GM21526 (cell line): ENCODE measurements at regions not wholly inside any gene's neighbourhood (a gene's known extent, or its start where the extent isn't known, plus 50 kb on each side); places are given as distances from the start of the nearest gene placed in this dataset.

ENCODE experiments used
- ATAC-seq: cut with Tn5 transposase; IDR thresholded peaks from one replicate; pipeline ENCODE4 v1.9.1; 2021; ENCODE audit warnings: moderate library complexity; ENCODE audit not compliant: unreplicated experiment, low FRiP score

DNA sequence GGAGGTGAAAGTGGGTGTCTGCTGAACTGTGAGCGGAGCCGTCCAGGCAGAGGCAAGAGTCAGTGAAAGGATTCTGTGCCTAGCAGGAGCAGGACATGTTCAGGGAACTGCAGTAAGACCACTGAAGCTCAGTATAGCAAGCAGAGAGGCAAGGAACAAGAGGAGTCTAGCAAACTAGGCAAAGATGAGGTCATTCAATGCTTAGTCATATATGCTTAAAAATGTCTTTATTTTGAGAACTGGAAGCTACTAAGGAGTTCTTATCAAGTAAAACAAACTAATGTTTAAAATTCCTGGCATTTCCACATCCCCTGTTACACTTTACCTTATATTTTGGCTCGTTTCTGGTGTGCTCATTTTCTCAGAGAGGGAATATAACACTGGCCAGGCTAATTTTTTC lies 913.4 kb downstream of the CBLN2 start:
- no peak for ATAC-seq

DNA sequence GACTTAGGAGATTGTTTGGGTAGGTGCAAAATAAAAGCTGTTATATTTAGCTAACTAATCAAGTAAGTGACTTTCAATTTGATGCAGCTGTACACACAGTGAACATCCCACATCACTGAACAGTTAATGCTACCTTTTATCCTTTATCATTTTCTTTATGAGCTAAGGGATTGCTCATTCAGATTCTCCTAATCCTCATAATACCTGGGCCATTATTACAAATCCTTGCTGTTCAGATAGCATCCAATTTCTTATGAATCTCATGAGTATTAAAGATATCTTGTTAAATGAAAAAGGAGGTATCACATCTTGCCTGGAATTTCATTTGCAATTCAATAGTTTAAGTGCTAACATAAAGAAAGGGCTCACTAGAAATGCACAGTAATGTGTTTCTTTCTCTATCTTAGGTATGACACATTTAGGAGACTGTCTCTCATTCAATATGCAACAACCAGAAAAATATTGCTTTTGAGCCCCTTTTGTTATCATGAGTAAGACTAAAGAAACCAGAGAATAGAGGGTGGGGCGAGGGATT lies 918.5 kb downstream of the CBLN2 start:
- no peak for ATAC-seq

DNA sequence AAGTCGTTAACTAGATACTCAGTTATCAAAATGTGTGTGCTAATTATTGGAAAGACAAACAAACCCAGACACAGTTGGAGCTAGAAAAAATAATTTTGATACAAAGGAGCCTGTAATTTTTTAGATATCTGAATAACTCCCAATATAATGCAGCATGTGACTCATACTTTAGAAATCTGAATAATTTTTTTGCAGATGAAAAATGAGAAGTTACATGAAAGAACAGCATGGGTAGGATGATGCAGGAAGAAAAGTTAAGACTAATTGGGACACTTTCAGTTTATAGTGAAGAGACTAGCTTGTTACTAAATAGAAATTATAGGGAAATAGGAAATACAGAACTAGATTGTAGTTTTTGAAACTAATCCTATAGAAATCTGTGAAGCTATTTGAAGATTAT lies 945.8 kb downstream of the CBLN2 start:
- no peak for ATAC-seq

DNA sequence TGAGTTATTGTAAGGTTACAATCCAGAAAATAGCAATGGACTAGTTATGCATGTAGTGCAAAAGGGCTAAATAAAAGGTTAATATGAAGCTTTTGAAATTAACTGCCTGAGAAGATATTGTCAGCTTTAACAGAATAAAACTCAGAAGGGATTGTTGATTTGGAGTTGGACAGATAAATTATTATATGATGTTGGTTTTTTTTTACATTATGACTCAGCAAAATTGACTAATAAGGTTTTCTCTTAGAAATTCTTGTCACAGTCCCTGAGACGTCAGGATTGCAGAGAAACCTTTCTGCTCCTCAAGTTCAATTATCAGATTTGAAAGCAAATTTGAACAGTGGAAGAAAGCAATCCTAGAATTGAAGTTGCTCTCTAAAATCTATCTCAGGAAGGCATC lies 946.9 kb downstream of the CBLN2 start:
- ATAC-seq: no peak

DNA sequence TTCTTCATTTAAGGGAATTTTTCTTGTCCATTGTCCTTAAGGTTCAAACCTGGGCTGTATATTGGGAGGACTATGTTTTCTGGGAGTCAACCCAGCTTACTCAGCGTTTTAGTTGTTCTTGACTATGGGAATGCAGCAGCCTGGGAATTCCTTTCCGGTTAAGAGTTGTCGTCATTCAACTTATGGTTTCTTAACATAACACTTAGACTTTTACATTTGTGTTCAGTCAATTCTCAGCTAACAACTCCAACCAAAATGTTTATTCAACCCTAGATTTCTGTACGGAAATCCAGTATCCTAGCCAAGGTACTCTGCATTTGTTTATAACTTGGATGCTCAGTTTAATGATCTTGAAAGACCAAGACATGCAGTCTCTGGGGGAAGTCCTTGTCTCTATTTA lies 960.9 kb downstream of the CBLN2 start:
- ATAC-seq: no peak

DNA sequence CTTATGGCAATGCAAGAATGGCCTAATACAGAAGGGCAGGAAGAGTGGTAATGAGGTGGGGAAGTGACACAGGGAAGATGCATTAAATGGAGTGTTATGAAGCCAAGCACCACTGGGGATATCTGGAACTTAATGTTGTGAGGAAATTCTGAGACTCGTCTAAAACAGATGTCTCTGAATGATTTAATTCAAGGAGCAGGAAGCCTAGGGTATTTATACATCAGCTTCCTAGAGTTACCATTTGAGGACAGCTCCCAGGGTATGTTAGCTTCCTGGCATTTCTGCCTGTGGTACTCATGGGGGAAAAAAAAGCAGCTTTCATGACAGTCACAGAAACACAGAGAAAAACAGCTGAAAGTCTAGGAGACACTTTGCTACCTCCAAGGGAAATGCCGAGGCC lies 989.5 kb downstream of the CBLN2 start:
- no peak for ATAC-seq

DNA sequence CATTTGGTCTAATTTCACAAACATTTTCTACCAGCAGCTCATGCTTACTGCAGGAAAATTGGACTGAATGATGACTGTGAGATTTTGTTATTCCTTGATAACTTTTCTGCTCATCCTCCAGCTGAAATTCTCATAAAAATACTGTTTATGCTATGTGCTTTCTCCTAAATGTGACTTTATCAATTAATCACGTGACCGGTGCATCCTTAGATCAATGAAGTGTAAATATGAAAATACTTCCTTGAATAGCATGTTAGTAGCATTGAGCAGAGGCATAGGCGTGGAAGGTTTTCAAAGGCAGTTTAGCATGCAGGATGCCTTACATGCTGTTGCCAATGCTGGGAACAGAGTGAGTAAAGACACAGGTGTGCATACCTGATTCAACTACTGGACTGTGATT lies 1002.5 kb downstream of the CBLN2 start:
- ATAC-seq: no peak

DNA sequence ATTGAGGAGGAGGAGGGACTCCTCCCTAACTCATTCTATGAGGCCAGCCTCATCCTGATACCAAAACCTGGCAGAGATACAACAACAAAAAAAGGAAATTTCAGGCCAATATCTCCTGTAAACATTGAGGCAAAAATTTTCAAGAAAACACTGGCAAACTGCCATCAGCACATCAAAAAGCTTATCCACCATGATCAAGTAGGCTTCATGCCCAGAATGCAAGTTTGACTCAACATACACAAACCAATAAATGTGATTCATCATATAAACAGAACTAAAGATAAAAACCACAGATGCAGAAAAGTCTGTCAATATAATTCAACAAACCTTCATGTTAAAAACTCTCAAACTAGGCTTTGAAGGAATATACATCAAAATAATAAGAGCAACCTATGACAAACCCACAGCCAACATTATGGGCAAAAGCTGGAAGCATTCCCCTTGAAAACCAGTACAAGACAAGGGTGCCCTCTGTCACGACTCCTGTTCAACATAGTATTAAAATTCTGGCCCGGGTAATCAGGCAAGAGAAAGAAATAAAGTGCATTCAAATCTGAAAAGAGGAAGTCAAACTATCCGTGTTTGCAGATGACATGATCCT lies 1014.3 kb downstream of the CBLN2 start:
- ATAC-seq: no peak

DNA sequence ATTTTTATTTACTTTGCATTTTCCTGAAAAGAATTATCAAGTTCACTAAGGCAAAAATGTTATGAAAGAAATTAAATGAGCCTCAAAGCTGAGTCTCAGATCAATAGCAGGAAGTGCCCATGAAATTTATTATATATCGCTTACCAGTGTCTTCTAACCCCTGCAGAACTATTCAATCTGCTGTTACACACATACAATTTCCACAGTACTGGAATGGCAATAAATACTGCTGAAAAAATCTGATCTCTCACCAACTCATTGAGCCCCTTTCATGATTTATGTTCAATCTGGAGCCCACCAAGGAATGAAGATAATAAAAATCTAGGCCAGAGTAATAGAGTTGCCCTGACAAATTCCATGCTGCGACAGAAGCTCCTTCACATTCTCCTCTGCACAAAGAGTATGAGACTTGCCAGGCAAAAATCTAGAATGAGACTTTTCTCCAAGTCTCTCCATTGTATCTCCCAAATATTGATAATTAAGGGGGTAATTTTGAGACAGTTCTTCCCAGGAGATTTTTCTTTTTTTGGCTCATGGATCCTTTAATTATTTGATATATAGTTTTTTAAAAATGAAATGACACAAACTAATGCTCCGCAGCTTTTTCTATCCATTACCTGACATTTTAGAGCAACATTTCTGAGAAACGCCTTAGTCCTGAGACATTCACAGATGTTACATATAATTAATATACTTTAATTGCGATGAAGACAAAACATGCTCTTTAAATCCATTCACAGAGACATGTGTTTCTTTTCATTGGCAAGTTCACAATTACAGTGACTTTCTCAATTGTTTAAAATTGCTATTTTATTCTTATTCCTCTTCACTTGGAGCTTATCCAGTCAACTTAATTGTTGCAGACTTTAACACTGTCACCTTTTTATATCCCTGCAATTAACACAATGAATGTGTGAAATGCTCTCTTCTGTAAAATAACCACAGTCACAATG lies 1020.4 kb downstream of the CBLN2 start:
- ATAC-seq: no peak

DNA sequence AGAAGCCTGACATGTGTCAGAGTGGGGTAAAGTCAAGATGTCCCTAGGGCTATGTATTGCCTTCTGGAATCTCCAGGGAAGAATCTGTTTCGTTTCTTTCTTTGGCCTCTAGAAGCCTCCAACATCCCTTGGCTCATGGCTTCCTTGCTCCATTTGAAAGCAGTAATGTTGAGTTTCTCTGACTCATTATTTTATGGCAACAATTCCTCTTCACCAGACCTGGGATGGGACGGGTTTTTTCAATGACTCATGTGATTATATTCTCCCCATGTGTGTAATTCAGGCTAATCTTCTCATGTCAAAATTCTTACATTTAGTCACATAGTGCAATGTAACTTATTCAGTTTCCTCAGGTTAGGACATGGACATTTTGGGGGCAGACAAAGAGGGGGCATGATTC lies 1038.6 kb downstream of the CBLN2 start:
- ATAC-seq: no peak

DNA sequence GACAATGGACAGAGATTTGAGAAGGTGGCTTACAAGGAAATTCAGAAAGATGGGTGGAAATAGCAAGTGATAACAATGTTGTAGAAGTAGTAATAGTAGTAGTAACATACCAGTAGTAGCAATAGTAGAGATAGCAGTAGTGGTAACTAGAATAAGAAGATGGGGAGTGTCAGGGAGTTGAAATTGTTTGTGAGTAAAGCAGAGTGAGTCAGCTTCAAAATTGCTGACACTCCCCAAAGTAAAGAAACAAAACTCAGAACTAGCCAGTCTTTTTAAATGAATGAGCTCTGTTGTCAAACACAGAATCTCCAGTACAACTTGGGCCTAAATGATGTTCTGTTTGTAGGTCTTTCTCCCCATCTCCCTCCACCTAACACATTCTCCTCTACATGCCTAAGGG lies 1040.9 kb downstream of the CBLN2 start:
- no peak for ATAC-seq

DNA sequence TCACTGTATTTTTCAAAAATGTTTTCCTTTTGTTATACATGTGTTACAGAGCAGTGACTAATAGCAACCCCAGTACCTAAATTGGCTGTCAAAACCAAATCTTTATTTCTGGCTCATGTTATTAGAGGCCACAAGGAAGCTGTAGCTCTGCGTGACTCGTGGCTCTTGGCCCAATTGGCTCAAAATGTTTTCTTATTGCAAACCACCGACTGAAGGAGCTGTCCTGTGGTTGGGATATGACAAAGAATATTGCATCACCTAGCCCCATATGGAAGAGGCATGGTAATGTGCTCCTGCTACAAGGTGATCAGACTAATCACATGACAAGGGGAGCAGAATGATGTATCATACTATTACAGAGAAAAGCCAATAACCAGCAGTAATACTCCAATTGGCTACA lies 1058.5 kb downstream of the CBLN2 start:
- no peak for ATAC-seq

DNA sequence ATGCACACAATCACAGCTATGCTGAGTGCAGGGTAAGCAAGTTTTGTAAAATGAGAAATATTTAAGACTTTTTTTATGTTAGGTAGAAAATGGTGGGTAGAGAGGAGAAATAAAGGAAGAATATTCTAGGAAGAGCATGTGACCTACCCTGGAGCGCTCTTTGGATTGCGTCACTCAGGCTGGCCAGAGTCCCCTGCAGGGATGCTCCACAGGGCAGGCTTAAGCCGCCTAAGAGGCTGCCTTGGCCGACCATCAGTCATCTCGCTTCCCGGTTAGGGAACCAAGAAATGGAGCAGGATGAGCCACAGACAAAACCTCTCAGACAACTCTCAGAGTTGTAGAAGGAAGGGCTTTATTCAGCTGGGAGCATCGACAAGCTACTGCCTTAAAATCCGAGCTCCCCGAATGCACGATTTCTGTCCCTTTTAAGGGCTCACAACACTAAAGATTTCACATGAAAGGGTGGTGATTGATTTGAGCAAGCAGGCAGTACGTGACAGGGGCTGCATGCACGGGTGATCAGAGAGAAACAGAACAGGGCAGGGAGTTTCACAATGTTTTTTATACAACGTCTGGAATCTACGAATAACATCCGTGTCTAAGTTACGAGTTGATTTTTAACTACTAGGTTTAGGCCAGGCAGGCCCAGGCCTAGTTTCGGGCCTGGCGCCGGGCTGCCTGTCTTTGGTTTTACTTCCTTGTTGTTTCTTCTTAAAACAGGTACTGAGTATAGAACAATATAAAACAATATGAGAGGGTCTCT lies 1072.0 kb downstream of the CBLN2 start:
- ATAC-seq: no peak

DNA sequence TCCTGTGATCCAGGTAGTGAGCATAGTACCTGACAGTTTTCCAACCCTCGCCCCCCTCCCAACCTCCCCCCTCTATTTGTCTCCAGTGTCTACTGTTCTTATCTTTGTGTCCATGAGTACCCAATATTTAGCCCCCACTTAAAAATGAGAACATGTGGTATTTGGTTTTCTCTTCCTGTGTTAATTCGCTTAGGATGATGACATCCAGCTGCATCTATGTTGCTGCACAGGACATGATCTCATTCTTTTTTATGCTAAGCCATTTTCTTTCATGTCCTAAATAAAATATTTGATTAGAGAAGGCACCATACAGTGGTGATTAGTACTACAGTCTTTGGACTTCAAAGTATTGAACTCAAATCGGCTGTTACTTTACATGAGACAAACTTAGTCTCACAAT lies 1087.9 kb downstream of the CBLN2 start:
- ATAC-seq: no peak

DNA sequence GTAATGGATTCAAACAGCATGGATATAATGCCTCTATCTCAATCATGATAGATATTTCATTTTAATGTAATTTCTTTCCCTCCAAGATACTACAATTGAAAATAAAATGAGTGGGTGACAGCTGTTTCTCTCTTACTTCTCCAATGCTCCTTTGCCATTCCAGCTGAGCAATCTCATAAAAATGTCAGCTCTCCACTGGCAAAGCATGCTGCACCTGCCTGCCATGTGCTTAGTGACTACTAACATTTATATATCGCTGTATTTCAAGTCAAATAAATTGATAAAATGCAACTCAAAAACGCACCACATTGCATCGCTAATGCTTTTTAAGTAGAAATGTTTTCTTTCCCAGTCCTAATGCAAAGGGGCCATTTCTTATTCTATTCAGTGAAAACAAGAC lies 1093.9 kb downstream of the CBLN2 start:
- no peak for ATAC-seq

DNA sequence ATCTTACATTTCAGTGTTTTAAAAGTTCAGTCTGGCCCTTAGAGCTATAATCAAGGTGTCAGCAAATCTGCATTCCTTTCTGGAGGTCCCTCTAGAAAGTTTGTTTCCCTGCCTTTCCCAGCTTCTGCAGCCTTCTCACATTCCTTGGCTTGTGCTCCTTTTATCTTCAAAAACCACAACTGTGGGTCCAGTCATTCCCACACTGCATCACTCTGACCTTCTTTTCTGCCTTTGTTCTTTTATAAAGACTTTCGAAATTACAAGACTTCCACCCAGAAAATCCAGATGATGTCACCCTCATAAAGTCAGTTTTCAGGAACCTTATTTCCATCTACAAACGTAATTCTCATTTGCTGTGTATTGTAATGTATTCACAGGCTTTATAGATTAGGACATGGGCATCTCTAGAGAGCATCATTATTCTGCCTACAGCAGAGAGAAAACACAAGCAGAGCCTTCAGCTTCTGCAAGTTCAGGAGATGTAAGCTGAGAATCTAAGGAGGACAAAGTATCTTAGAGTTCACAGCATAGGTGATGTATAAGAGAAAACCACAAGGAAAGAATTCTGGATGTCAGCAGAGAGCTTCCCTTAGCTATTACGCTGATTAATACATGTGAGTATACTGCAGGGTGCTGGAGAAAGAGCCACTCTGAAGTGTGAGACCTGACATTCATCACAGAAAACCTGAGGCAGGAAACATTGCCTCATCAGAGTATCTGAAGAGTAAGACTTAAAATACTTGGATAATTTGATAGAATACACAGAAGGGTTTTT lies 1100.2 kb downstream of the CBLN2 start:
- no peak for ATAC-seq

DNA sequence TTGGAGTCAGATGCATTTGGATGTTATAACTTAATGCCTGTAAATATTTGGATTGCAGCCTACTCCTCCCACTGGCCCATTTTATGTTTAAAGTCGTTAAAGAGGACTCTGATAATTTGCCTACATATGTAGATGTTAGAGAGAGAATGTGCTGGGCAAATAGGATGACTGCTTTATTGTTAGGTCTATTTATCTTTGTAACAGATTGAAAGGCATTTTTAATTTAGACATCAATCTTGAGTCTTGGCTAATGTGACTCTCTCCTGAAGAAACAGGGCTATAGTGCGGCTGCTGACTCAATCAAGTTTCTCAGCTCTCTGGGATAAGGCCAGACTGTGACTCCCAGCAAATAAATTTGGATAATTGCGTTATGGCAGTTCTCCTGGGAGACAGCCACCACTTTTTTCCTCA lies 1101.4 kb downstream of the CBLN2 start:
- no peak for ATAC-seq

DNA sequence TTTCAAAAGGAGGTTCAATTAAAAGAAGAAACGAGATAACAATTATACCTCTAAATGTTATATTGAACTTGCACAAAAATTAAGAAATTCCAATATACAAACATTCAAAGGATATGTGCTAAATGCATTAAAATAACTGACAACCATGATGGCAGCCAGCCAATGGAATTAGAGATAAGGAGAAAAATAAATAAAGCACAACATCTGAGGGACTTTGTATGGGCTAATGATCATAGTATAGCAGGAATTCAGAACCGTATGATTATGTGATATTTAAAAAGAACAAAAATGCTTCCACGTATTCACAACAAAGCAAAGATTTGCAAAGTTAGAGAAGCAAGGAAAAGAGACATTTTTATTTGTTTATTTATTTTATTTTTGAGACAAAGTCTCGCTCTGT lies 1103.0 kb downstream of the CBLN2 start:
- no peak for ATAC-seq

DNA sequence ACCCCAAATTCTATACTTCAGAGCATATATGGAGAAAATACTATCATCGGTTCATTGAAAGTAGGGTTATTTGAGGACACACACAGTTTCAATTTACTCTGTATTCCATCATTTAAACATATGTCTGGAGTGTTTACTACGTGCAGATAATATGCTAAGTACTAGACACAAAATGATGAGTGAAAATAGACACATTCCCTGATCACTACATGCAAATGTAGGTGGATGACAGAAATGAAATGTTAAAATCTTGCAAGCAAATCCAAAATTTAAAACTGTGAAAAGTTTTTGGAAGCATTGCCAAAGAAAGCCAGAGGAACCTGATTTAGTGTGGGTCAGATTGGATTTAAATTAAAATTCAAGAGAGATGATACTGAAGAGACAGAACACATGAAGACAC lies 1106.6 kb downstream of the CBLN2 start:
- ATAC-seq: no peak

DNA sequence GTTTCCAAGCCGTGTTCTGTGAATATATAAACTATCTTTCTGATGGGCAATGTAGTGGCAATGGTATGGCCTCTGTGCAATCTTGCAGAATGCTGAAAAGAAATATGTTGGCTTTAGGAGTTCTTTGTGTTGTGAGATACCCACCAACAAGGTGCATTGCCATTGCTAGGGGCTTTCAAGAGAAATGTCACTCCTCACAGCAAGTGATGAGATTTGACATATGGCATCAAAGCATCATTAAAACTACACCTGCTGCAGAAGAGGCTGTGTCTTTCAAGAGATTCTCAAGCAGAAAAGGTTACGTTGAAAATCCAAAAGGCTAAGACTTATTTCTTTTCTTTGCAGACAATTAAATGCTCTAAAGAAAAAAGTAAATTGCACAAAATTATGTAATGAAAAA lies 1110.8 kb downstream of the CBLN2 start:
- ATAC-seq: no peak
